HepG2 (cell line): ENCODE measurements at regions not wholly inside any gene's neighbourhood (a gene's known extent, or its start where the extent isn't known, plus 50 kb on each side); places are given as distances from the start of the nearest gene placed in this dataset.

Experiments
- ATAC-seq: fragments of 200-7000 bp; cut with Tn5 transposase; 3 replicates; pipeline ENCODE4 v1.9.1; 2020; ENCODE audit warnings: mild to moderate bottlenecking, moderate library complexity
- BruUV-seq: library from RNA; stranded (reverse); fragments of 400-500 nt; replicated peaks from 2 replicates; lab custom pipeline; 2021; lab: Mats Ljungman, UMichigan
- CTCF ChIA-PET: fragments of 300-600 bp; formaldehyde crosslinking; extraction: SDS; loops from one replicate; lab custom pipeline; 2021; ENCODE audit warnings: low total read pairs, inconsistent platforms, low intra/inter-chr PET ratio; lab: Yijun Ruan, JAX
- POLR2A ChIA-PET: fragments of 350-600 bp; sonication (Branson Sonifier 250); formaldehyde crosslinking; loops from one replicate; lab custom pipeline; 2020; ENCODE audit warnings: antibody characterized with exemption, inconsistent platforms; lab: Yijun Ruan, JAX
- DNase-seq: peaks from one replicate; pipeline ENCODE4 v3.0.0-alpha.2; 2015; ENCODE audit warnings: low spot score
- FAIRE-seq: peaks from 3 replicates; lab custom pipeline; 2011; peaks lifted over from hg19 to GRCh38; lab: Jason Lieb, UNC
- H2AFZ ChIP-seq: one replicate; pipeline ENCODE4 v1.6.1; 2011; ENCODE audit warnings: low read length, inconsistent platforms
- H3K27ac ChIP-seq: fragments of 300-600 bp; 3 replicates; pipeline ENCODE4 v1.8.0; 2011; ENCODE audit warnings: mixed run types, mild to moderate bottlenecking, mixed read lengths, low read length, inconsistent platforms; ENCODE audit not compliant: insufficient read depth; ENCODE audit errors: extremely low read length
- H3K27me3 ChIP-seq, 2 experiments: fragments of 200-600 bp in 1 of 2; 2 replicates in 1 of 2; 3 replicates in 1 of 2; pipeline versions ENCODE4 v1.6.0 to v1.8.0; 2011; ENCODE audit warnings: low read length in 2 of 2, mild to moderate bottlenecking in 2 of 2, moderate library complexity in 2 of 2, inconsistent platforms in 1 of 2; ENCODE audit not compliant: insufficient read depth in 2 of 2, control insufficient read depth in 1 of 2
- H3K36me3 ChIP-seq, 2 experiments: fragments of 200-600 bp in 1 of 2; replicated peaks in 1 of 2; 2 replicates in 1 of 2; 3 replicates in 1 of 2; pipeline versions ENCODE4 v1.5.1 to v1.8.0; 2011; ENCODE audit warnings: low read length in 2 of 2, inconsistent platforms in 1 of 2; ENCODE audit not compliant: insufficient read depth in 2 of 2, control insufficient read depth in 1 of 2
- H3K4me1 ChIP-seq: 2 replicates; pipeline ENCODE4 v1.5.1; 2012; ENCODE audit warnings: low read length, inconsistent platforms; ENCODE audit not compliant: insufficient read depth
- H3K4me2 ChIP-seq: 2 replicates; pipeline ENCODE4 v1.6.0; 2011; ENCODE audit warnings: low read depth, low read length, inconsistent platforms
- H3K4me3 ChIP-seq, 3 experiments: fragments of 200-600 bp in 1 of 3; sonication (generic), shearing (Covaris generic) in 1 of 3; replicated peaks in 1 of 3; 2 replicates each; pipeline ENCODE4 v1.5.1; 2011 to 2016; ENCODE audit warnings: low read length in 3 of 3, inconsistent platforms in 2 of 3, low read depth in 2 of 3, mild to moderate bottlenecking in 2 of 3, control low read depth in 1 of 3, mixed read lengths in 1 of 3; ENCODE audit not compliant: insufficient read depth in 1 of 3
- H3K79me2 ChIP-seq: one replicate; pipeline ENCODE4 v1.6.1; 2011; ENCODE audit warnings: low read length, inconsistent platforms; ENCODE audit not compliant: insufficient read depth
- H3K9ac ChIP-seq: 2 replicates; pipeline ENCODE4 v1.6.0; 2011; ENCODE audit warnings: mild to moderate bottlenecking, low read depth, low read length, inconsistent platforms; ENCODE audit not compliant: insufficient read depth
- H3K9me3 ChIP-seq: 2 replicates; pipeline ENCODE4 v1.5.1; 2012; ENCODE audit warnings: mild to moderate bottlenecking, low read length
- H4K20me1 ChIP-seq: 2 replicates; pipeline ENCODE4 v1.6.0; 2011; ENCODE audit warnings: inconsistent platforms, mild to moderate bottlenecking, low read length, moderate library complexity; ENCODE audit not compliant: insufficient read depth
- AHDC1 ChIP-seq: sonication (generic); formaldehyde crosslinking; IDR thresholded peaks from 2 replicates; pipeline ENCODE4 v1.5.1; 2020; ENCODE audit warnings: mild to moderate bottlenecking, missing genetic modification reagents, borderline replicate concordance
- CREB1 ChIP-seq, 2 experiments: fragments of 450-650 bp in 1 of 2; IDR thresholded peaks; 2 replicates each; pipeline ENCODE4 v1.6.1; 2016 to 2017; ENCODE audit warnings: control low read depth in 1 of 2, mild to moderate bottlenecking in 1 of 2, missing compliant biosample characterization in 1 of 2, missing genetic modification characterization in 1 of 2
- GABPA ChIP-seq, 2 experiments: IDR thresholded peaks; 2 replicates each; pipeline ENCODE4 v1.6.1; 2011 to 2016; ENCODE audit warnings: low read depth in 2 of 2, low read length in 1 of 2, missing biosample characterization in 1 of 2, missing genetic modification characterization in 1 of 2
- IKZF4 ChIP-seq: sonication (generic); formaldehyde crosslinking; IDR thresholded peaks from 2 replicates; pipeline ENCODE4 v1.5.1; 2020; ENCODE audit warnings: borderline replicate concordance, mild to moderate bottlenecking, low read depth, missing genetic modification reagents; ENCODE audit errors: not compliant biosample characterization
- JUN ChIP-seq: sonication (generic); formaldehyde crosslinking; IDR thresholded peaks from 2 replicates; pipeline ENCODE4 v1.4.0; 2020; ENCODE audit warnings: mild to moderate bottlenecking, missing genetic modification reagents
- RFX5 ChIP-seq: IDR thresholded peaks from 2 replicates; pipeline ENCODE4 v1.6.1; 2011; ENCODE audit warnings: low read depth, low read length, improper control_type of control experiment
- RNF219 ChIP-seq: sonication (generic); formaldehyde crosslinking; IDR thresholded peaks from 2 replicates; pipeline ENCODE4 v1.5.0; 2020; ENCODE audit warnings: mild to moderate bottlenecking, missing genetic modification reagents
- ZBTB43 ChIP-seq: sonication (generic); formaldehyde crosslinking; conservative IDR thresholded peaks from 2 replicates; pipeline ENCODE4 v1.4.0; 2020; ENCODE audit warnings: missing genetic modification reagents
- ZNF878 ChIP-seq: sonication (generic); formaldehyde crosslinking; IDR thresholded peaks from 2 replicates; pipeline ENCODE4 v1.8.1; 2023; ENCODE audit warnings: mild to moderate bottlenecking, missing genetic modification reagents, moderate library complexity
- WGBS: methylation state at CpG from one replicate; pipeline ENCODE4 v1.1.6; 2017; ENCODE audit warnings: low lambda C conversion rate; 5-methylcytosine and 5-hydroxymethylcytosine counted together
- in situ Hi-C: cut with HindIII; loops from 2 replicates; pipeline ENCODE4 v1.10.0; 2017; ENCODE audit warnings: low pct_unique_long_range_greater_than_20kb; ENCODE audit not compliant: extremely low pct_ligation_motif_present
- intact Hi-C: fragments of 100-400 bp; cut with micrococcal nuclease; formaldehyde crosslinking; loops from one replicate; pipeline ENCODE4 v1.10.0; 2022; ENCODE audit not compliant: unreplicated experiment
- TF ChIP-seq, protein P1 (sequence below): sonication (generic); formaldehyde crosslinking; conservative IDR thresholded peaks from 2 replicates; pipeline ENCODE4 v1.4.0; 2020; ENCODE audit warnings: mild to moderate bottlenecking, missing genetic modification reagents, moderate library complexity

- in situ Hi-C loops (no loop called here), intact Hi-C loops (no loop called here)
- ATAC-seq (peak; percentile 34; the same call in 1 of the 3 replicates), FAIRE-seq (no peak), DNase-seq (peak; percentile 36)
- Histone ChIP-seq H4K20me1 (no peaks in the 10 kb centered on the region), H3K4me3 (no peak overlapping the region), H2AFZ (no peak overlapping the region), H3K27me3 (no peaks in the 10 kb centered on the region; a peak in 1 of 5 replicates), H3K79me2 (no peaks in the 10 kb centered on the region), H3K4me2 (no peak overlapping the region), H3K4me1 (peaks cover 12% of the 10 kb centered on the region), H3K27ac (no peak overlapping the region), H3K9ac (no peak overlapping the region), H3K9me3 (no peaks in the 10 kb centered on the region), H3K36me3 (no peaks in the 10 kb centered on the region)
- ChIA-PET CTCF (no interaction called here), POLR2A (no interaction called here)
- no TSS peak for BruUV-seq
- 28% methylated on average over 2 of the region's 2 CpGs for WGBS
- TF ChIP-seq CREB1 (IDR thresholded peaks at IDR 0.05) (no peak), CREB1 (CRISPR knock-in tag; IDR thresholded peaks at IDR 0.05) (no peak), ZBTB43 (CRISPR knock-in tag) (no peak), AHDC1 (CRISPR knock-in tag) (peak; percentile 67; the same call in 1 of the 2 replicates), RNF219 (CRISPR knock-in tag) (no peak), IKZF4 (CRISPR knock-in tag) (no peak), ZNF878 (CRISPR knock-in tag) (peak; percentile 38; the same call in 1 of the 2 replicates), JUN (CRISPR knock-in tag) (no peak), RFX5 (no peak), GABPA (IDR thresholded peaks at IDR 0.05; ENCODE audit: low read depth, low read length) (no peak), GABPA (CRISPR knock-in tag; IDR thresholded peaks at IDR 0.05; ENCODE audit: low read depth) (peak; percentile 65; the same call in 1 of the 2 replicates)
- TF ChIP-seq, protein P1, sequence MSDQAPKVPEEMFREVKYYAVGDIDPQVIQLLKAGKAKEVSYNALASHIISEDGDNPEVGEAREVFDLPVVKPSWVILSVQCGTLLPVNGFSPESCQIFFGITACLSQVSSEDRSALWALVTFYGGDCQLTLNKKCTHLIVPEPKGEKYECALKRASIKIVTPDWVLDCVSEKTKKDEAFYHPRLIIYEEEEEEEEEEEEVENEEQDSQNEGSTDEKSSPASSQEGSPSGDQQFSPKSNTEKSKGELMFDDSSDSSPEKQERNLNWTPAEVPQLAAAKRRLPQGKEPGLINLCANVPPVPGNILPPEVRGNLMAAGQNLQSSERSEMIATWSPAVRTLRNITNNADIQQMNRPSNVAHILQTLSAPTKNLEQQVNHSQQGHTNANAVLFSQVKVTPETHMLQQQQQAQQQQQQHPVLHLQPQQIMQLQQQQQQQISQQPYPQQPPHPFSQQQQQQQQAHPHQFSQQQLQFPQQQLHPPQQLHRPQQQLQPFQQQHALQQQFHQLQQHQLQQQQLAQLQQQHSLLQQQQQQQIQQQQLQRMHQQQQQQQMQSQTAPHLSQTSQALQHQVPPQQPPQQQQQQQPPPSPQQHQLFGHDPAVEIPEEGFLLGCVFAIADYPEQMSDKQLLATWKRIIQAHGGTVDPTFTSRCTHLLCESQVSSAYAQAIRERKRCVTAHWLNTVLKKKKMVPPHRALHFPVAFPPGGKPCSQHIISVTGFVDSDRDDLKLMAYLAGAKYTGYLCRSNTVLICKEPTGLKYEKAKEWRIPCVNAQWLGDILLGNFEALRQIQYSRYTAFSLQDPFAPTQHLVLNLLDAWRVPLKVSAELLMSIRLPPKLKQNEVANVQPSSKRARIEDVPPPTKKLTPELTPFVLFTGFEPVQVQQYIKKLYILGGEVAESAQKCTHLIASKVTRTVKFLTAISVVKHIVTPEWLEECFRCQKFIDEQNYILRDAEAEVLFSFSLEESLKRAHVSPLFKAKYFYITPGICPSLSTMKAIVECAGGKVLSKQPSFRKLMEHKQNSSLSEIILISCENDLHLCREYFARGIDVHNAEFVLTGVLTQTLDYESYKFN (CRISPR knock-in tag), result peak; percentile 23; the same call in 1 of the 2 replicates
These were observed 104.8 kb downstream of the DUSP6 start for GRCh38 chr12:89247541-89247942.
